Left lung (tissue), 4 donors: ENCODE measurements at regions not wholly inside any gene's neighbourhood (a gene's known extent, or its start where the extent isn't known, plus 50 kb on each side); places are given as distances from the start of the nearest gene placed in this dataset.

ENCODE experiments used
- ATAC-seq: fragments of 200-7000 bp; cut with Tn5 transposase; one replicate; pipeline ENCODE4 v1.9.1; 2020; ENCODE audit warnings: moderate library complexity
- DNase-seq, 4 donors: peaks; one replicate each; pipeline ENCODE4 v3.0.0-alpha.2; 2013 to 2020
- H3K27ac ChIP-seq, 2 donors: fragments of 200-600 bp; sonication (generic) in 1 of 2; one replicate each; pipeline versions ENCODE4 v1.5.0 to v1.8.0; 2020 to 2021
- H3K27me3 ChIP-seq, 2 donors: fragments of 200-600 bp; sonication (generic) in 1 of 2; one replicate each; pipeline versions ENCODE4 v1.5.0 to v1.8.0; 2020 to 2021
- H3K36me3 ChIP-seq, 2 donors: fragments of 200-600 bp; sonication (generic) in 1 of 2; one replicate each; pipeline versions ENCODE4 v1.5.0 to v1.8.0; 2020 to 2021
- H3K4me1 ChIP-seq, 2 donors: fragments of 200-600 bp; one replicate each; pipeline ENCODE4 v1.8.0; 2021
- H3K4me3 ChIP-seq, 2 donors: fragments of 200-600 bp; sonication (generic) in 1 of 2; one replicate each; pipeline versions ENCODE4 v1.5.0 to v1.8.0; 2020 to 2021; ENCODE audit warnings: mild to moderate bottlenecking in 1 of 2
- H3K9me3 ChIP-seq, 2 donors: fragments of 200-600 bp; sonication (generic) in 1 of 2; one replicate each; pipeline versions ENCODE4 v1.5.0 to v1.8.0; 2020 to 2021
- CTCF ChIP-seq, 2 donors: fragments of 200-600 bp; sonication (generic) in 1 of 2; IDR thresholded peaks; one replicate each; pipeline versions ENCODE4 v1.5.0 to v1.8.0; 2021; ENCODE audit warnings: antibody characterized with exemption in 2 of 2
- intact Hi-C, 2 donors: fragments of 100-400 bp; cut with DNase I; formaldehyde crosslinking; loops; one replicate each; pipeline versions ENCODE4 v1.11.2 to v1.14.2; 2022
- donor health status: DM: no; HTN: yes; CAD: no.
- donor health status: DM: no; HTN: no; CAD: no.

GRCh38 chr2:120863661-120864320 lies 128.1 kb downstream of the GLI2 start:
- ATAC-seq (peak; percentile 44), DNase-seq (peak in 2 of 4 donors; percentile 42 to 45)
- H3K27ac ChIP-seq = no peak overlapping the region
- peaks cover 0 to 43% of the 10 kb centered on the region in 2 donors for H3K27me3 ChIP-seq
- intact Hi-C loops = no loop called here
- no peaks in the 10 kb centered on the region for H3K9me3 ChIP-seq
- no peak overlapping the region for H3K4me3 ChIP-seq
- peaks cover 5 to 8% of the 10 kb centered on the region in 2 donors for H3K4me1 ChIP-seq
- TF ChIP-seq CTCF (IDR thresholded peaks at IDR 0.05) = no peak
- H3K36me3 ChIP-seq = no peaks in the 10 kb centered on the region

- H3K9me3 ChIP-seq = no peaks in the 10 kb centered on the region
- intact Hi-C loops = no loop called here
- ATAC-seq = no peak
These were observed 129.3 kb downstream of the GLI2 start for GRCh38 chr2:120864981-120865380.

GRCh38 chr2:120865656-120866055 lies 130.0 kb downstream of the GLI2 start:
- no peaks in the 10 kb centered on the region for H3K36me3 ChIP-seq
- H3K27me3 ChIP-seq = peaks cover 0 to 56% of the 10 kb centered on the region in 2 donors
- no peak overlapping the region for H3K27ac ChIP-seq
- intact Hi-C loops = no loop called here
- DNase-seq = peak in 1 of 4 donors; percentile 45
- no peaks in the 10 kb centered on the region for H3K9me3 ChIP-seq
- no peak overlapping the region for H3K4me3 ChIP-seq
- peaks cover 6 to 8% of the 10 kb centered on the region in 2 donors for H3K4me1 ChIP-seq
- TF ChIP-seq CTCF (IDR thresholded peaks at IDR 0.05) = no peak
- ATAC-seq = no peak

More at GRCh38 chr2:120864981-120865380, 129.3 kb downstream of the GLI2 start:
- no peak overlapping the region for H3K27ac ChIP-seq
- DNase-seq = peak in 1 of 4 donors; percentile 57
- H3K27me3 ChIP-seq = peaks cover 0 to 55% of the 10 kb centered on the region in 2 donors
- H3K4me3 ChIP-seq = no peak overlapping the region
- H3K4me1 ChIP-seq = peaks cover 6 to 8% of the 10 kb centered on the region in 2 donors
- H3K36me3 ChIP-seq = no peaks in the 10 kb centered on the region
- TF ChIP-seq CTCF (IDR thresholded peaks at IDR 0.05) = no peak

GRCh38 chr2:120866071-120866470 lies 130.4 kb downstream of the GLI2 start:
- H3K9me3 ChIP-seq = no peaks in the 10 kb centered on the region
- peaks cover 0 to 56% of the 10 kb centered on the region in 2 donors for H3K27me3 ChIP-seq
- H3K4me1 ChIP-seq = peaks cover 6 to 8% of the 10 kb centered on the region in 2 donors
- intact Hi-C loops = no loop called here
- no peak for TF ChIP-seq CTCF (IDR thresholded peaks at IDR 0.05)
- H3K36me3 ChIP-seq = no peaks in the 10 kb centered on the region
- ATAC-seq (no peak), DNase-seq (peak in 1 of 4 donors; percentile 48)
- H3K27ac ChIP-seq = no peak overlapping the region
- no peak overlapping the region for H3K4me3 ChIP-seq

GRCh38 chr2:120866483-120867140 lies 130.9 kb downstream of the GLI2 start:
- peaks cover 0 to 56% of the 10 kb centered on the region in 2 donors for H3K27me3 ChIP-seq
- no peaks in the 10 kb centered on the region for H3K9me3 ChIP-seq
- DNase-seq (peak in 1 of 4 donors; percentile 39), ATAC-seq (no peak)
- H3K27ac ChIP-seq = peak overlapping the region; percentile 53 to 77
- intact Hi-C loops = no loop called here
- peaks cover 6 to 8% of the 10 kb centered on the region in 2 donors for H3K4me1 ChIP-seq
- H3K4me3 ChIP-seq = no peak overlapping the region
- no peaks in the 10 kb centered on the region for H3K36me3 ChIP-seq
- no peak for TF ChIP-seq CTCF (IDR thresholded peaks at IDR 0.05)
